Progenitor cell of endocrine pancreas (in vitro differentiated cells): ENCODE measurements at regions not wholly inside any gene's neighbourhood (a gene's known extent, or its start where the extent isn't known, plus 50 kb on each side); places are given as distances from the start of the nearest gene placed in this dataset.

Source experiments
- DNase-seq: peaks from one replicate; pipeline ENCODE4 v3.0.0; 2021; ENCODE audit warnings: low spot score; ENCODE audit not compliant: unreplicated experiment
- H3K27ac Mint-ChIP-seq: 2 replicates; pipeline ENCODE4 v1.8.0; 2021; ENCODE audit warnings: mild to moderate bottlenecking, moderate library complexity, mixed read lengths
- H3K27me3 Mint-ChIP-seq: 2 replicates; pipeline ENCODE4 v1.8.0; 2021; ENCODE audit warnings: mixed read lengths
- H3K36me3 Mint-ChIP-seq: 2 replicates; pipeline ENCODE4 v1.8.0; 2022; ENCODE audit warnings: mixed read lengths; ENCODE audit not compliant: insufficient read depth
- H3K4me1 Mint-ChIP-seq: 2 replicates; pipeline ENCODE4 v1.8.0; 2021; ENCODE audit warnings: low read depth, mixed read lengths
- H3K4me3 Mint-ChIP-seq: 2 replicates; pipeline ENCODE4 v1.8.0; 2021; ENCODE audit warnings: low read depth, mild to moderate bottlenecking, moderate library complexity, mixed read lengths
- H3K9me3 Mint-ChIP-seq: 2 replicates; pipeline ENCODE4 v1.8.0; 2021; ENCODE audit warnings: low read depth, mixed read lengths
- CTCF ChIP-seq: fragments of 200-600 bp; sonication (generic); IDR thresholded peaks from one replicate; pipeline ENCODE4 v1.5.0; 2021; ENCODE audit warnings: antibody characterized with exemption, mild to moderate bottlenecking; ENCODE audit not compliant: unreplicated experiment

DNA sequence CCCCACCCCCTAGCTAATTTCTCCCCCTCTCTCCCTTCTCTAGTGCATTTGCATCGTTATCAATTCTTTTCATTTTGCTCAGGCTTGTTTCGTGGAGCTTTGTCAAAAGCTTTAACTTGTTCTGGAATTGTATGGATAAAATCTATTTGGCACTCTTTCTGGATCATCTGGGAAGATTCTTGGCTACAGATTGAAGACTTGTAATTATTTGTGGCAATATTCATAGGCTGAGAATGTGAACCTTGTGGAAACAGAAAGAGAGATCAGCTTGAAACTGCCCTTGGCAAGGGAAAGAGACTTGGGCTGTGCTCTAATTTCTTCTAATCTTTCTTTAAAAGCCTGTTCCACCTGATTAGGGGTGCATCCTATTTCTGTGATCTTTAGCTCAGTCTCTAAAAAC is 340.6 kb upstream of the DAB2 start:
- DNase-seq: no peak
- H3K9me3 Mint-ChIP-seq: peaks cover 4% of the 10 kb centered on the region
- no peak overlapping the region for H3K4me3 Mint-ChIP-seq
- H3K4me1 Mint-ChIP-seq: no peaks in the 10 kb centered on the region
- no peaks in the 10 kb centered on the region for H3K27me3 Mint-ChIP-seq
- H3K36me3 Mint-ChIP-seq: no peaks in the 10 kb centered on the region
- no peak for TF ChIP-seq CTCF
- H3K27ac Mint-ChIP-seq: no peak overlapping the region

GRCh38 chr5:39762761-39763160 is 338.0 kb upstream of the DAB2 start:
- Mint-ChIP-seq H3K9me3 (peaks cover 4% of the 10 kb centered on the region), H3K27me3 (no peaks in the 10 kb centered on the region), H3K27ac (no peak overlapping the region), H3K4me3 (no peak overlapping the region), H3K36me3 (no peaks in the 10 kb centered on the region), H3K4me1 (no peaks in the 10 kb centered on the region)
- DNase-seq: no peak
- no peak for TF ChIP-seq CTCF

DNA sequence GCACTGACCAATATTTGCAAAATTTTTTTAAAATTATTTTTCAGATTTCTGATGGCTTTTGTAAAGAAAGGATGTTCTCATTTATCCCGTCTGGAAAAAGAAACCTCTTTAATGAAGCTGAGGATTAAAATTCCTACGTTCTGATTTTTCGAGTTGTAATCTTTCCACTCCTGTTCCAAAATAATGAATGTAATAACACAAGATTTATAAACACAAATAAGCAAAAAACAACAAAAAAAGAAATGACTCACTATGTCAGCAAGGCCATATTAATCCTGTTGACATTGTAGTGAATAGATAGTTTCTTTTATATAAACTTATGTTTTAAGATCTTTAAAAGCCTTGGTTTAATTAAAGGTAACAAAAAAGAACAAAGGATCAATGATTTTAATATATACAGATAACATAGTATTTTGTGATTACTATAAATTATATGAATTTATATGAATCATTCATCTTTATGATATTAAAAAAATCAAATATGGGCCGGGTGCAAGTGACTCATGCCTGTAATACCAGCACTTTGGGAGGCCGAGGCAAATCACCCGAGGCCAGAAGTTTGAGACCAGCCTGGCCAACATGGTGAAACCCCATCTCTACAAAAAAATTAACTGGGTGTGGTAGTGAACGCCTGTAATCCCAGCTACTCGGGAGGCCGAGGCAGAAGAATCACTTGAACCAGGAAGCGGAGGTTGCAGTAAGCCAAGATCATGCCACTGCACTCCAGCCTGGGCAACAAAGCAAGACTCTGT is 336.6 kb upstream of the DAB2 start:
- H3K9me3 Mint-ChIP-seq: peaks cover 4% of the 10 kb centered on the region
- no peak overlapping the region for H3K27ac Mint-ChIP-seq
- H3K36me3 Mint-ChIP-seq: no peaks in the 10 kb centered on the region

GRCh38 chr5:39760385-39761198 is 335.8 kb upstream of the DAB2 start:
- H3K4me3 Mint-ChIP-seq: no peak overlapping the region
- H3K9me3 Mint-ChIP-seq: peaks cover 4% of the 10 kb centered on the region
- no peak overlapping the region for H3K27ac Mint-ChIP-seq
- H3K36me3 Mint-ChIP-seq: no peaks in the 10 kb centered on the region
- peaks cover 3% of the 10 kb centered on the region for H3K4me1 Mint-ChIP-seq
- H3K27me3 Mint-ChIP-seq: no peaks in the 10 kb centered on the region
- DNase-seq: no peak
- TF ChIP-seq CTCF: no peak

More for the DNA sequence above, 336.6 kb upstream of the DAB2 start:
- peaks cover 3% of the 10 kb centered on the region for H3K4me1 Mint-ChIP-seq
- H3K27me3 Mint-ChIP-seq: no peaks in the 10 kb centered on the region
- DNase-seq: no peak
- H3K4me3 Mint-ChIP-seq: no peak overlapping the region
- no peak for TF ChIP-seq CTCF

DNA sequence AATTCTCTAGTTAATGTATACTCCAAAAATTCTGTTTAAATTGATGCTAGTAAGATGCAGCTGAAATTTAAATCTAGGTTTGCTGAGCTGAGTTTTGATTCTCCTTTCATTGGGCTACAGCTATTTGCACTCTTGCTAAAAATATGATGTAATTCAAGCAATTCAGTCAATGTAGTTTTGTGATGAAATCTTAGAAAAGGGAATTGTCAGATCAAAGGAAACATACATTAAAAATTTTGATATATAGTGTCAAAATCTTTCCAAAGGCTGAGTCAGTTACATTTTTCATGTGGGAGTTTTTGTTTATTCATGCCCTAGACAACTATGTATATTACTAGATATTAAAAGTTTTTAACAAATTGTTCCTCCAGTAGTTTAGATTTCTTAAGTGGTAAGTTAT is 334.9 kb upstream of the DAB2 start:
- Mint-ChIP-seq H3K27ac (no peak overlapping the region), H3K27me3 (no peaks in the 10 kb centered on the region), H3K4me1 (peaks cover 3% of the 10 kb centered on the region), H3K4me3 (no peak overlapping the region), H3K9me3 (peaks cover 4% of the 10 kb centered on the region), H3K36me3 (no peaks in the 10 kb centered on the region)
- TF ChIP-seq CTCF: no peak
- DNase-seq: no peak
